GM12891 (cell line): ENCODE measurements at regions not wholly inside any gene's neighbourhood (a gene's known extent, or its start where the extent isn't known, plus 50 kb on each side); places are given as distances from the start of the nearest gene placed in this dataset.

Experiments
- POLR2A ChIP-seq: IDR thresholded peaks from 2 replicates; pipeline ENCODE4 v1.6.1; 2011; ENCODE audit warnings: low read depth, low read length, control low read depth
- POLR2AphosphoS5 ChIP-seq: IDR thresholded peaks from 2 replicates; pipeline ENCODE4 v1.6.1; 2011; ENCODE audit warnings: low read depth, low read length, control low read depth

GRCh38 chr7:12007576-12007975 is 175.6 kb upstream of the THSD7A start:
- no peak for TF ChIP-seq POLR2AphosphoS5
- no peak for TF ChIP-seq POLR2A
